ENCODE measurements at regions not wholly inside any gene's neighbourhood (a gene's known extent, or its start where the extent isn't known, plus 50 kb on each side); places are given as distances from the start of the nearest gene placed in this dataset. TPM values are rescaled to one million over a fixed set of nuclear protein-coding genes. Genes with fewer than 3 reads are reported as not detected.

- DNase-seq: no peak
Observed at GRCh38 chr5:168227973-168228615, 63.4 kb upstream of the WWC1 start.

- DNase-seq: no peak
Observed at GRCh38 chr5:168228668-168229067, 62.8 kb upstream of the WWC1 start.

GRCh38 chr5:168234133-168234532 lies 57.3 kb upstream of the WWC1 start:
- DNase-seq: no peak

- DNase-seq: no peak
Observed at GRCh38 chr5:168238463-168238862, 53.0 kb upstream of the WWC1 start.

- DNase-seq: no peak
Observed at GRCh38 chr5:168239325-168239724, 52.1 kb upstream of the WWC1 start.

Small RNA genes lying in the stretch of these regions (small RNA-seq; reads per million reads assigned to genes)
- gene AC026403.1 (ENCODE audit: low replicate concordance): not detected
- not detected for gene RF00561 (ENCODE audit: low replicate concordance)
- not detected for gene RN7SKP60 (ENCODE audit: low replicate concordance)
- not detected for gene RNU6-168P (ENCODE audit: low replicate concordance)
- gene RNU6-209P (ENCODE audit: low replicate concordance): not detected
